GM12864 (cell line): ENCODE measurements at regions not wholly inside any gene's neighbourhood (a gene's known extent, or its start where the extent isn't known, plus 50 kb on each side); places are given as distances from the start of the nearest gene placed in this dataset.
"Not testable (repeated sequence)": the region's sequence is repeated elsewhere in the genome, so short reads cannot be mapped to it uniquely, and the experiment has no call there.

Experiments
- DNase-seq: peaks from one replicate; pipeline ENCODE4 v3.0.0-alpha.2; 2011; ENCODE audit warnings: low read depth
- H3K4me3 ChIP-seq: 2 replicates; pipeline ENCODE4 v1.5.1; 2011; ENCODE audit warnings: mild to moderate bottlenecking, low read depth, low read length, control low read depth
- TF ChIP-seq, protein P1 (sequence below): IDR thresholded peaks from 2 replicates; pipeline ENCODE4 v1.5.1; 2011; ENCODE audit warnings: low read depth, mild to moderate bottlenecking, moderate library complexity, low read length, control low read depth, inconsistent platforms; ENCODE audit errors: missing control alignments

DNA sequence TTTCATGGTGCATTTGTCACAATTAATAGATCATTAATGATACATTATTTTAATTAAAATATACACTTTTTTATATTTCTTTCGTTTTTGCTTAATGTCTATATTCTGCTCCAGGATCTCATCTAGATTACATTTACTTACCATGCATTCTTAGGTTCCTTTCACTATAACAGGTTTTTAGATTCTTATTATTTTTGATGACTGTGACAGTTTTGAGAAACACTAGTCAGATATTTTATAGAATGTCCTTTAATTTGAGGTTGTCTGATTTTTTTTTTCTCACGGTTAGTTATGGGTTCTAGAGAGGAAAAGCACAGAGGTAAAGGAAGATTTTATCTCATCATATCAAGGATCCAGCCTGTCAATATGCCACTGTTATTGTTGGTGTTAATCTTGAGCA is 595.8 kb upstream of the BCHE start:
- no peak overlapping the region for H3K4me3 ChIP-seq
- no peak for DNase-seq
- TF ChIP-seq, protein P1, sequence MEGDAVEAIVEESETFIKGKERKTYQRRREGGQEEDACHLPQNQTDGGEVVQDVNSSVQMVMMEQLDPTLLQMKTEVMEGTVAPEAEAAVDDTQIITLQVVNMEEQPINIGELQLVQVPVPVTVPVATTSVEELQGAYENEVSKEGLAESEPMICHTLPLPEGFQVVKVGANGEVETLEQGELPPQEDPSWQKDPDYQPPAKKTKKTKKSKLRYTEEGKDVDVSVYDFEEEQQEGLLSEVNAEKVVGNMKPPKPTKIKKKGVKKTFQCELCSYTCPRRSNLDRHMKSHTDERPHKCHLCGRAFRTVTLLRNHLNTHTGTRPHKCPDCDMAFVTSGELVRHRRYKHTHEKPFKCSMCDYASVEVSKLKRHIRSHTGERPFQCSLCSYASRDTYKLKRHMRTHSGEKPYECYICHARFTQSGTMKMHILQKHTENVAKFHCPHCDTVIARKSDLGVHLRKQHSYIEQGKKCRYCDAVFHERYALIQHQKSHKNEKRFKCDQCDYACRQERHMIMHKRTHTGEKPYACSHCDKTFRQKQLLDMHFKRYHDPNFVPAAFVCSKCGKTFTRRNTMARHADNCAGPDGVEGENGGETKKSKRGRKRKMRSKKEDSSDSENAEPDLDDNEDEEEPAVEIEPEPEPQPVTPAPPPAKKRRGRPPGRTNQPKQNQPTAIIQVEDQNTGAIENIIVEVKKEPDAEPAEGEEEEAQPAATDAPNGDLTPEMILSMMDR = no peak

DNA sequence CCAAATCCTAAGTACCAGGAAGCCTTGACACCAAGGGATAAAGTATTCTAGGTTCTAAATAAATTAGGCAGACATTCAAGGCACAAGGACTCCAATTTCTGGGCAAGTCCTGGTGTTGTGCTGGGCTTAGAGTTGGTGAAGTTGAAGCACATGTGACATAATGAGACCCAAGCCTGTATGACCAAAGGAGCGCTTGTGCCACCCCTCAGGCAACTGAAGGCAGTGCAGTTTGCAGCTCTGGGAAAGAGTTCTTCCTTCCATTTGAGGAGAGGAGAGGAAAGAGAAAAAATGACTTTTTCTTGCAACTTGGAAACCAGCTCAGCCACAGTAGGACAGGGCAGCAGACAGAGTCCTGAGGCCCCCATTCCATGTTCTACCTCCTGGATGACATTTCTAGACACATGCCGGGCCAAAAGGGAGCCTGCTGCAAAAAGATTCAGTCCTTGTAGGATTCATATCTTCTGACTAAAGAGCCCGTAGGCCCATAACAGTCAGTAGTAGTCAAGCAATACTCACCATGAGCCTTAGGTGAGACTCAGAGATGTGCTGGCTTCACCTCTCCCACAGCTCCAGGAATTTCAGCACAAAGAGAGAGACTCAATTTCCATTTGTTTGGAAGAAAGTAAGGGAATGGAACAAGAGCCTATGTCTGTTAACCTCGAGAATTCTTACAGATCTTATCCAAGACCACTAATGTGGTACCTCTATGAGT is 588.8 kb upstream of the BCHE start:
- TF ChIP-seq, protein P1 = no peak
- no peak overlapping the region for H3K4me3 ChIP-seq
- DNase-seq = no peak

DNA sequence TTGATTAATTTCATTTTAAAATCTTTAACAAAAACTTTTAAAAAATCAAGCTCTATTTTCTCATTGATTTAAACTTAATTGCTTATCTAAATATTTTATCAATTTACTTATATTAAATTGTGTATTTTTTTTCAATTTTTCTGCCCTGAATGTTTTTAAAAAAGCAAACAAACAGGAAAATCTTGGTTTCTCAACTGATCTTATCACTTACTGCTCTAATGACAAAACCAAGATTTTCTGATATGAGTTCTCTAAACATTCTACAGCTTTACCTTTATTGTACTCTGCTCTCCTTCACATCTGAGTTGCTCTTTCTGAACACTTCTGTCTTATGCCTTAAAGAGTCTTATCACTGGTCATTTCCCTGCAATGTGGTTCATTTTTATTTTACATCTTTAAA is 587.8 kb upstream of the BCHE start:
- no peak for DNase-seq
- TF ChIP-seq, protein P1 = no peak
- H3K4me3 ChIP-seq = no peak overlapping the region

DNA sequence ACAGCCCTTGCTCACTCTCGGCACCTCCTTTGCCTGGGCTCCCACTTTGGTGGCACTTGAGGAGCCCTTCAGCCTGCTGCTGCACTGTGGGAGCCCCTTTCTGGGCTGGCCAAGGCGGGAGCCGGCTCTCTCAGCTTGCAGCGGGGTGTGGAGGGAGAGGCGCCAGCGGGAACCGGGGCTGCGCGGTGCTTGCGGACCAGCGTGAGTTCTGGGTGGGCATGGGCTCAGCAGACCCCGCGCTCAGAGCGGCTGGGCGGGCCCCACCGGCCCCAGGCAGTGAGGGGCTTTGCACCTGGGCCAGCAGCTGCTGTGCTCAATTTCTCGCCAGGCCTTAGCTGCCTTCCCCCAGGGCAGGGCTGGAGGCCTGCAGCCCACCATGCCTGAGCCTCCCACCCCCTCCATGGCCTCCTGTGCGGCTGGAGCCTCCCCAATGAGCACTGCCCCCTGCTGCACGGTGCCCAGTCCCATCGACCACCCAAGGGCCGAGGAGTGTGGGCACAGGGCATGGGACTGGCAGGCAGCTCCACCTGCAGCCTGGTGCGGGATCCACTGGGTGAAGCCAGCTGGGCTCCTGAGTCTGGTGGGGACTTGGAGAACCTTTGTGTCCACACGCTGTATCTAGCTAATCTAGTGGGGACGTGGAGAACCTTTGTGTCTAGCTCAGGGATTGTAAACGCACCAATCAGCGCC is 586.7 kb upstream of the BCHE start:
- DNase-seq, H3K4me3 ChIP-seq: not testable (repeated sequence)

DNA sequence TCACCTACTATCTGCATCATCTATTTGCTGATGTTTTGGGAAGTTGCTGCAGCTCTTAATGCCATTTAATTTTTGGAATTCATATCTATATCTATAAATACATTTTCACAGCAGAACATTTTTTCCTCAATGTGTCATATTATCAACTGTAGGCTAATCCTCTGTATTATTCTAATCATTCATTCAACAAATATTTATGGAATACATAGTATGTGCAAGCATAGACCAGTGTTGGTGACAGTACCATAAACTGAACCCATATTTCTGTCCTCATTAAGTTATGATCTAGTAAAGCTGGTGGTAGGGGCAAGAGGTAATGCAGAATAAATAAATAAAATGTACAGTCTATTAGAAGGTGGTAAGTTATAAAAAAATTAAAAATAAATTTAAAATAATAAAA is 585.3 kb upstream of the BCHE start:
- TF ChIP-seq, protein P1 = no peak

DNA sequence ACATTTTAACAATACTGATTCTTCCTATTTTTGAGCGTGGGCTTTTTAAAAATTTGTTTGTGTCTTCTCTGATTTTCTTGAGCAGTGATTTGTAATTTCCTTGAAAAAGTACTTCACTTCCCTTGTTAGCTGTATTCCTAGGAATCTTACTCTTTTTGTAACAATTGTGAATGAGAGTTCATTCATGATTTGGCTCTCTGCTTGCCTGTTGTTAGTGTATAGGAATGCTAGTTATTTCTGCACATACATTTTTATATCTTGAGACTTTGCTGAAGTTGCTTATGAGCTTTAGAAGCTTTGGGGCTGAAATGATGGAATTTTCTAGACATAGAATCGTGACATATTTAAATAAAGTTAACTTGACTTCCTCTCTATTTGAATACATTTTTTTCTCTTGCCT is 582.8 kb upstream of the BCHE start:
- DNase-seq = no peak
- no peak overlapping the region for H3K4me3 ChIP-seq
- TF ChIP-seq, protein P1 = no peak

More for the DNA sequence above, 585.3 kb upstream of the BCHE start:
- H3K4me3 ChIP-seq = no peak overlapping the region
- no peak for DNase-seq

DNA sequence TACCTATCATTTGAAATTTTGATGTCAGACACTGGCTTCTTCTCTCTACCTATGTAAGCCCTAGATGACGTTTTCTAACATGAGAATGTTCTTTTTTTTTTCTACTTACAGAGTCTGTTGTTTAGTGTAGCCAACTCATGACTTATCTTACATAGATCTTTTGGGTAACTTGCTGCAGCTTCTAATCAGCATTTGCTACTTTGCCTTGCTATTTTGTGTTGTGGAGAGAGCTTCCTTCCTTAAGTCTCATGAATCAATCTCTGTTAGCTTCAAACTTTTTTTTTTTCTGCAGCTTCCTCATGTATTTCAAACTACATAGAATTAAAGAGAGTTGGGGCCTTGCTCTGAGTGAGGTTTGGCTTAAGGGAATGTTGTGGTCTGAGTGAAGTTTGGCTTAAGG is 568.7 kb upstream of the BCHE start:
- DNase-seq = no peak
- TF ChIP-seq, protein P1 = no peak
- no peak overlapping the region for H3K4me3 ChIP-seq
